ENCODE measurements at regions not wholly inside any gene's neighbourhood (a gene's known extent, or its start where the extent isn't known, plus 50 kb on each side); places are given as distances from the start of the nearest gene placed in this dataset.

DNA sequence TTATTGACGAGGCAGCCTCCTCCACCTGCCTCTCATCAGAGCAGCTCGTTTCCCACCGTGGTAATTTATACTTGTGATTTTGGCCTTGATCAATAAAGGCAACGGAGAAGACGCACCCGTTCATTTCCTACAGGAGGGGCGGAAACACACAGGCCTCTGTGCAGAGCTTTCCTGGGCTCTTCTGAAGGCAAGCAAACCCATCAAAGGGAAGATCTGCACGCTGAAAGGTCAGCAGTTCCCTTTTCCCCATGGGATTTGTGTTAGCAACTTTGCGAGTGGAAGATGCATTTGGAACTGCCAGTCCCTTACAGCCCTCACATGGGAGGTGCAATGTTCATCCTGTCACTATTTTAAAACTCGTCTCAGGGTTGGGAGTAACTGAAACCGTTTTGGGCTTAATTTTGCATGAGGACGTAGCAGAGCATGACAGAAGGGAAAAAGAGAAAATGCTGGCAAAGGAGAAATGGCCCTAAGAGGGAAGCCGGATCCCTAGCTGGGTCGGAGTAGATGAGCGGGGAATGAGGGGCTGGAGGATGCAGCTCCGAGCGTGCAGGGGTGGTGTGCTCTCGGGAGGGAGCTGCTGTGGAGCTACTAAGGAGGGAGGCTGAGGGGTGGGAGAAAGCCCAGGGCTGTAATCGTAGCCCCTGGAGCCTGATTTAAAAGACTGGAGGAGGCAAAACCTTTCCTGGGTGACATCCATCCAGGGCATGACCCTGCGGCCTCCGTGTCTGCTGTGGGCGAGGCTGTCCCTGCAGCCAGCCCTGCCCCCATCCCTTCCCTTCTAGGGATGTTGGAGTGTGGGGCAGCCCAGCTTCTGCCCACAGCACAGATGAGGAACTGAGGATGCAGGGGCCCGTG, 111.1 kb upstream of the FAM20C start:
- Histone ChIP-seq H3K4me1 (ENCODE audit: control insufficient read depth, insufficient read depth, low read length) (peaks cover 21% of the 10 kb centered on the region), H3K4me3 (ENCODE audit: low read depth, low read length) (no peak overlapping the region), H3K27me3 (ENCODE audit: control insufficient read depth, insufficient read depth, low read length) (no peaks in the 10 kb centered on the region), H3K9me3 (ENCODE audit: control insufficient read depth, insufficient read depth, low read depth, low read length) (no peaks in the 10 kb centered on the region), H3K9ac (ENCODE audit: low read length) (no peak overlapping the region), H3K27ac (ENCODE audit: low read depth, low read length) (no peak overlapping the region), H3K36me3 (ENCODE audit: control insufficient read depth, insufficient read depth, low read length) (no peaks in the 10 kb centered on the region)

- Histone ChIP-seq H3K9me3 (ENCODE audit: control insufficient read depth, insufficient read depth, low read depth, low read length) (no peaks in the 10 kb centered on the region), H3K9ac (ENCODE audit: low read length) (no peak overlapping the region), H3K27ac (ENCODE audit: low read depth, low read length) (no peak overlapping the region), H3K4me1 (ENCODE audit: control insufficient read depth, insufficient read depth, low read length) (peaks cover 21% of the 10 kb centered on the region), H3K27me3 (ENCODE audit: control insufficient read depth, insufficient read depth, low read length) (no peaks in the 10 kb centered on the region), H3K4me3 (ENCODE audit: low read depth, low read length) (no peak overlapping the region), H3K36me3 (ENCODE audit: control insufficient read depth, insufficient read depth, low read length) (no peaks in the 10 kb centered on the region)
These were observed 110.2 kb upstream of the FAM20C start for GRCh38 chr7:81926-82756.

GRCh38 chr7:82757-83155, 109.6 kb upstream of the FAM20C start:
- Histone ChIP-seq H3K27me3 (ENCODE audit: control insufficient read depth, insufficient read depth, low read length) (no peaks in the 10 kb centered on the region), H3K9ac (ENCODE audit: low read length) (no peak overlapping the region), H3K27ac (ENCODE audit: low read depth, low read length) (no peak overlapping the region), H3K4me3 (ENCODE audit: low read depth, low read length) (no peak overlapping the region), H3K9me3 (ENCODE audit: control insufficient read depth, insufficient read depth, low read depth, low read length) (no peaks in the 10 kb centered on the region), H3K4me1 (ENCODE audit: control insufficient read depth, insufficient read depth, low read length) (peaks cover 21% of the 10 kb centered on the region), H3K36me3 (ENCODE audit: control insufficient read depth, insufficient read depth, low read length) (no peaks in the 10 kb centered on the region)

GRCh38 chr7:83441-83840, 108.9 kb upstream of the FAM20C start:
- H3K36me3 ChIP-seq (ENCODE audit: control insufficient read depth, insufficient read depth, low read length) = no peaks in the 10 kb centered on the region
- H3K4me3 ChIP-seq (ENCODE audit: low read depth, low read length) = no peak overlapping the region
- H3K9me3 ChIP-seq (ENCODE audit: control insufficient read depth, insufficient read depth, low read depth, low read length) = no peaks in the 10 kb centered on the region
- no peak overlapping the region for H3K27ac ChIP-seq (ENCODE audit: low read depth, low read length)
- H3K9ac ChIP-seq (ENCODE audit: low read length) = no peak overlapping the region
- H3K4me1 ChIP-seq (ENCODE audit: control insufficient read depth, insufficient read depth, low read length) = peaks cover 21% of the 10 kb centered on the region
- no peaks in the 10 kb centered on the region for H3K27me3 ChIP-seq (ENCODE audit: control insufficient read depth, insufficient read depth, low read length)

- H3K9ac ChIP-seq (ENCODE audit: low read length) = no peak overlapping the region
- no peaks in the 10 kb centered on the region for H3K36me3 ChIP-seq (ENCODE audit: control insufficient read depth, insufficient read depth, low read length)
- no peaks in the 10 kb centered on the region for H3K27me3 ChIP-seq (ENCODE audit: control insufficient read depth, insufficient read depth, low read length)
- no peak overlapping the region for H3K27ac ChIP-seq (ENCODE audit: low read depth, low read length)
- no peak overlapping the region for H3K4me3 ChIP-seq (ENCODE audit: low read depth, low read length)
- H3K4me1 ChIP-seq (ENCODE audit: control insufficient read depth, insufficient read depth, low read length) = peaks cover 21% of the 10 kb centered on the region
- H3K9me3 ChIP-seq (ENCODE audit: control insufficient read depth, insufficient read depth, low read depth, low read length) = no peaks in the 10 kb centered on the region
These were observed 108.3 kb upstream of the FAM20C start for GRCh38 chr7:83861-84632.

- Histone ChIP-seq H3K9me3 (ENCODE audit: control insufficient read depth, insufficient read depth, low read depth, low read length) (no peaks in the 10 kb centered on the region), H3K4me1 (ENCODE audit: control insufficient read depth, insufficient read depth, low read length) (peaks cover 21% of the 10 kb centered on the region), H3K27me3 (ENCODE audit: control insufficient read depth, insufficient read depth, low read length) (no peaks in the 10 kb centered on the region), H3K36me3 (ENCODE audit: control insufficient read depth, insufficient read depth, low read length) (no peaks in the 10 kb centered on the region), H3K27ac (ENCODE audit: low read depth, low read length) (no peak overlapping the region), H3K9ac (ENCODE audit: low read length) (no peak overlapping the region), H3K4me3 (ENCODE audit: low read depth, low read length) (no peak overlapping the region)
These were observed 107.7 kb upstream of the FAM20C start for GRCh38 chr7:84633-85020.

DNA sequence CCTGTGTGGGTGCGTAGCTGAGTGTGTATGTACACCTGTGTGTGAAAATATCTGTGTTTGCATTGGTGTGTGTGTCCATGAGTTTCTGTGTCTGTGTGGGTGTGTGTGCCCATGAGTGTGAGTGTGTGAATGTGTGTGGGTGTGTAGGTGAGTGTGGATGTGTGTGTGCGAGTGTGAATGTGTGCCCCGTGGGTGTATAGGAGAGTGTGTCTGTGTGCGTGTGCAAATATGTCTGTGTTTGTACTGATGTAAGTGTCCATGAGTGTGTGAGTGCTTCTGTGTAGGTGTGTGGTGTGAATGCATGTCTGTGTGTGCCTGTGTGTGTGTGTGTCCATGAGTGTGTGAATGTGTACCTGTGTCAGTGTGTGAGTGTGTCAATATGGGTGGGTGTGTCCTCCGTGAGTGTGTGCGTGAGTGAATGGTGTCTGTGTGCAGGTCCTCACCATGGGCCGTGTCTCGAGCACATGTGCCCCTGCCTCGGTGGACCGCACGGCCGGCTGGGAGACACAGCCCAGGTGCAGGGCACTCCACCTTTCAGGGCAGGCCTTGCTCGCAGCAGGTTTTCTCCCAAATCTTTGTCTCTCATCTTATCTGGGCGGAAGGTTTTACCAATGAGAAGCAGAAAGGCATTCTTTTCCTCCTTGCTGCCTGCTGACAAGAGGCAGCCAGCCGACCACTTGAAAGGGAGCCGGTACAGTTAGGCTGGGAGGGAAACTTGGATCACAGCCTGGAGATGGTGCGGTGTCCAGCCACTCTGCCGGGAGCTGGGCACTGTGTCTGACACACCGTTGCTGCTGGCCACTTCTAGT, 107.1 kb upstream of the FAM20C start:
- Histone ChIP-seq H3K9me3 (ENCODE audit: control insufficient read depth, insufficient read depth, low read depth, low read length) (no peaks in the 10 kb centered on the region), H3K4me1 (ENCODE audit: control insufficient read depth, insufficient read depth, low read length) (peaks cover 23% of the 10 kb centered on the region), H3K9ac (ENCODE audit: low read length) (no peak overlapping the region), H3K36me3 (ENCODE audit: control insufficient read depth, insufficient read depth, low read length) (no peaks in the 10 kb centered on the region), H3K27me3 (ENCODE audit: control insufficient read depth, insufficient read depth, low read length) (no peaks in the 10 kb centered on the region), H3K27ac (ENCODE audit: low read depth, low read length) (no peak overlapping the region), H3K4me3 (ENCODE audit: low read depth, low read length) (no peak overlapping the region)

GRCh38 chr7:85883-86515, 106.4 kb upstream of the FAM20C start:
- Histone ChIP-seq H3K4me3 (ENCODE audit: low read depth, low read length) (no peak overlapping the region), H3K27ac (ENCODE audit: low read depth, low read length) (no peak overlapping the region), H3K9ac (ENCODE audit: low read length) (no peak overlapping the region), H3K9me3 (ENCODE audit: control insufficient read depth, insufficient read depth, low read depth, low read length) (no peaks in the 10 kb centered on the region), H3K27me3 (ENCODE audit: control insufficient read depth, insufficient read depth, low read length) (no peaks in the 10 kb centered on the region), H3K36me3 (ENCODE audit: control insufficient read depth, insufficient read depth, low read length) (no peaks in the 10 kb centered on the region), H3K4me1 (ENCODE audit: control insufficient read depth, insufficient read depth, low read length) (peaks cover 28% of the 10 kb centered on the region)

DNA sequence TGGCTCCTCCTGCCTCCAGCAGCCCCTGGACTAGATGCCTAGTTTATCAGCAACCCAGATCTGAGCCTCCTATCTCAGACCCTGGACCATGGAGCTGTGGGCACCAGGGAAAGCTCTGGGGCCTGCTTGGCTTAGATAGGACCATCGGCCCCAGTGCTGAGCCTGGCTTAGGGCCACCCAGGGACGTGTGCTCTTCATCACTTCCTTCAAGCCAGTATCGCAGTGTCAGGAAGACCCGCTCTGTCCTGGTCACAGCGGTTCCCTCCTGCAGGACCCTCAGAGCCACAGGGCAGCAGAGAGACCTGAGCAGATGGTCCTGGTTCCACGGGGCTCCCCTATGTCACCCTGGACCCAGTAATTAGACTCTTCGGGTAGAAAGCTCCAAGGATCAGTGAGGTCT, 105.7 kb upstream of the FAM20C start:
- no peak overlapping the region for H3K27ac ChIP-seq (ENCODE audit: low read depth, low read length)
- no peaks in the 10 kb centered on the region for H3K36me3 ChIP-seq (ENCODE audit: control insufficient read depth, insufficient read depth, low read length)
- H3K4me3 ChIP-seq (ENCODE audit: low read depth, low read length) = no peak overlapping the region
- no peaks in the 10 kb centered on the region for H3K9me3 ChIP-seq (ENCODE audit: control insufficient read depth, insufficient read depth, low read depth, low read length)
- no peak overlapping the region for H3K9ac ChIP-seq (ENCODE audit: low read length)
- H3K27me3 ChIP-seq (ENCODE audit: control insufficient read depth, insufficient read depth, low read length) = no peaks in the 10 kb centered on the region
- H3K4me1 ChIP-seq (ENCODE audit: control insufficient read depth, insufficient read depth, low read length) = peaks cover 26% of the 10 kb centered on the region

GRCh38 chr7:87047-87446, 105.3 kb upstream of the FAM20C start:
- Histone ChIP-seq H3K27me3 (ENCODE audit: control insufficient read depth, insufficient read depth, low read length) (no peaks in the 10 kb centered on the region), H3K27ac (ENCODE audit: low read depth, low read length) (no peak overlapping the region), H3K36me3 (ENCODE audit: control insufficient read depth, insufficient read depth, low read length) (no peaks in the 10 kb centered on the region), H3K9me3 (ENCODE audit: control insufficient read depth, insufficient read depth, low read depth, low read length) (no peaks in the 10 kb centered on the region), H3K4me1 (ENCODE audit: control insufficient read depth, insufficient read depth, low read length) (peaks cover 26% of the 10 kb centered on the region), H3K4me3 (ENCODE audit: low read depth, low read length) (no peak overlapping the region), H3K9ac (ENCODE audit: low read length) (no peak overlapping the region)

Measured in HUES6 (cell line).